Urinary bladder (tissue), 3 donors: ENCODE measurements at regions not wholly inside any gene's neighbourhood (a gene's known extent, or its start where the extent isn't known, plus 50 kb on each side); places are given as distances from the start of the nearest gene placed in this dataset.

Experiments used
- DNase-seq: peaks from one replicate; pipeline ENCODE4 v3.0.0-alpha.2; 2015; ENCODE audit errors: extremely low spot score
- H3K27ac ChIP-seq: one replicate; pipeline ENCODE4 v1.5.1; 2013; ENCODE audit warnings: low read depth, mild to moderate bottlenecking, moderate library complexity
- H3K36me3 ChIP-seq: one replicate; pipeline ENCODE4 v1.6.1; 2013; ENCODE audit warnings: mild to moderate bottlenecking, moderate library complexity; ENCODE audit not compliant: insufficient read depth
- H3K4me1 ChIP-seq: one replicate; pipeline ENCODE4 v1.6.1; 2013; ENCODE audit warnings: mild to moderate bottlenecking, moderate library complexity; ENCODE audit not compliant: insufficient read depth
- H3K4me3 ChIP-seq: one replicate; pipeline ENCODE4 v1.5.1; 2013; ENCODE audit warnings: low read depth, low read length
- WGBS: extraction: QIAGEN DNeasy Blood & Tissue Kit; methylation state at CpG from one replicate; pipeline ENCODE4 v1.1.7; 2013; 5-methylcytosine and 5-hydroxymethylcytosine counted together
- donor health status: healthy with polysubstance abuse.
- donor health status: healthy.

DNA sequence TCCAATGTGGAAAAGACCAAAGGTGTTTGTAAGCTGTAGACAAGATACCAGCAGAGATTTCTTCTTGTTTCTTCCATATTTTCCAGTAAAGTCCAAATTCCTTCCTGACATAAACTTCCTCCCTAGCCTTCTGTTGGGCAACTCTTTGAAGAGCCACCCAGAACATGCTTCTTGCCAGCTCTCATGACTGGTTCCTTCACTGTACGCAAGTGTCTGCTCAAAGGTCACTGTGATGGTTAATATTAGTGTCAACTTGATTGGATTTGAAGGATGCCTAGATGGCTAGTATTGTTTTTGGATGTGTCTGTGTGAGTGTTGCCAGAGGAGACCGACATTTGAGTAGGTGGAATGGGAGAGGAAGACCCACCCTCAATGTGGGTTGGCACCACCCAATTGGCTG lies 416.6 kb upstream of the RUNX1 start:
- Histone ChIP-seq H3K27ac (no peak overlapping the region), H3K4me3 (no peak overlapping the region), H3K36me3 (no peaks in the 10 kb centered on the region), H3K4me1 (no peaks in the 10 kb centered on the region)
- WGBS, result 92% methylated on average over 2 of the region's 2 CpGs
- no peak for DNase-seq

DNA sequence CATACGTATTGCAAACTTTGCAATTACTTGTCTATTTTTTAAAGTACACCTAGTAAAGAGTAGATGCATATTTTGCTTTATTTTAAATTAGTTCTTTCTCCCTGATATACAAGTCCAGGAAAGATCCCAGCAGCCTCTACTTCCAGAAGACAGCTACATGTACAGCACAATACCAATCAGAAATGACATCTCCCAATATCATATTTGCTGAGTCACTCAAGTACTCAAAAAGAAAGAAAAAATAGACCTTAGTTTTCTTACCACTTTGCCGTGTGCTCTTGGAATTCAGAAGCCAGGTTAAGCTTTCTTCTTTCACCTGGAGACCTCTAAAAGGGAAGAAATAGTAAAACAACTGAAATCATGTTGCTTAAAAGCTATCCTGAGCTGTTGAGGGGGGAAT lies 412.6 kb upstream of the RUNX1 start:
- H3K27ac ChIP-seq, result no peak overlapping the region
- WGBS, result 79% methylated on average over 2 of the region's 2 CpGs
- no peak for DNase-seq
- H3K4me1 ChIP-seq, result no peaks in the 10 kb centered on the region
- H3K36me3 ChIP-seq, result no peaks in the 10 kb centered on the region
- no peak overlapping the region for H3K4me3 ChIP-seq

GRCh38 chr21:35460441-35460840 lies 411.3 kb upstream of the RUNX1 start:
- no peak for DNase-seq
- H3K27ac ChIP-seq, result no peak overlapping the region
- 84% methylated on average over 9 of the region's 9 CpGs for WGBS
- no peak overlapping the region for H3K4me3 ChIP-seq
- no peaks in the 10 kb centered on the region for H3K36me3 ChIP-seq
- no peaks in the 10 kb centered on the region for H3K4me1 ChIP-seq

DNA sequence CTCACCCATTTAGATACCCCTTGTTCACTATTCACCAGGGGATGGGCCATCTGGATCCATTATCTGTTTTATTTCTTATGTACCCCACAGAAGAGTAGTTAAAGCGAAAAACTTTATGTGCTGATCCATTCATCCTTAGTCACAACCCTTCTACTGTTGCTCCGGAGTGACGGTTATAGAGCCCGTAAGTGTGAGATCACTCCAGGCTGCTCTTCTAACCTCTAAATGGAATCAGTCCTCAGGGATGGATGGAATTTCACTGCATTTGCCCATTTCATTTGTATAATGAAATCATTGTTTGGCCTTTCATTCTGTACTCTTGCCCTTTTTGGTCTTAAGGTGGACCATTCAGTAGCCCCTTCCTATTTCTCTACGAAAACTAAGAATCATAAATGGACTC lies 409.3 kb upstream of the RUNX1 start:
- 89% methylated on average over 5 of the region's 5 CpGs for WGBS
- Histone ChIP-seq H3K27ac (no peak overlapping the region), H3K36me3 (no peaks in the 10 kb centered on the region), H3K4me3 (no peak overlapping the region), H3K4me1 (no peaks in the 10 kb centered on the region)
- no peak for DNase-seq

GRCh38 chr21:35457097-35457804 lies 408.1 kb upstream of the RUNX1 start:
- Histone ChIP-seq H3K36me3 (no peaks in the 10 kb centered on the region), H3K4me1 (no peaks in the 10 kb centered on the region), H3K27ac (no peak overlapping the region), H3K4me3 (no peak overlapping the region)
- WGBS, result 72% methylated on average over 8 of the region's 8 CpGs
- DNase-seq, result no peak

DNA sequence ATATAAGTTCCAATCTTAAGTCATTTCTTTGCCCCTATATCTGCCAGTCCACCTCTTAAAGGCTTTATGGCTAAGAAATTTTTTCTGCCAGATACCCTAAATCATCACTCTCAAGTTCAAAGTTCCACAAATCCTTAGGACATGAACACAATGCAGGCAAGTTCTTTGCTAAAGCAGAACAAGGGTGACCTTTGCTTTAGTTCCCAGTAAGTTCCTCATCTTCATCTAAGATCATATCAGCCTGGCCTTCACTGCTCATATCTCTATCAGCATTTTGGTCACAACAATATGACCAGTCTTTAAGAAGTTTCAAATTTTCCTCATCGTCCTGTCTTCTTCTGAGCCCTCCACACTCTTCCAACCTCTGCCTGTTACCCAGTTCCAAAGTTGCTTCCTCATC lies 402.2 kb upstream of the RUNX1 start:
- no peak for DNase-seq
- Histone ChIP-seq H3K4me3 (no peak overlapping the region), H3K27ac (no peak overlapping the region), H3K36me3 (no peaks in the 10 kb centered on the region), H3K4me1 (no peaks in the 10 kb centered on the region)
- WGBS, result 85% methylated on average over 1 of the region's 1 CpG

GRCh38 chr21:35450830-35451229 lies 401.7 kb upstream of the RUNX1 start:
- H3K27ac ChIP-seq, result no peak overlapping the region
- 93% methylated on average over 4 of the region's 4 CpGs for WGBS
- H3K4me1 ChIP-seq, result no peaks in the 10 kb centered on the region
- DNase-seq, result no peak
- H3K4me3 ChIP-seq, result no peak overlapping the region
- H3K36me3 ChIP-seq, result no peaks in the 10 kb centered on the region

- Histone ChIP-seq H3K36me3 (no peaks in the 10 kb centered on the region), H3K4me3 (no peak overlapping the region), H3K4me1 (no peaks in the 10 kb centered on the region), H3K27ac (no peak overlapping the region)
- WGBS, result 90% methylated on average over 10 of the region's 10 CpGs
- no peak for DNase-seq
Observed at GRCh38 chr21:35449846-35450245, 400.7 kb upstream of the RUNX1 start.

DNA sequence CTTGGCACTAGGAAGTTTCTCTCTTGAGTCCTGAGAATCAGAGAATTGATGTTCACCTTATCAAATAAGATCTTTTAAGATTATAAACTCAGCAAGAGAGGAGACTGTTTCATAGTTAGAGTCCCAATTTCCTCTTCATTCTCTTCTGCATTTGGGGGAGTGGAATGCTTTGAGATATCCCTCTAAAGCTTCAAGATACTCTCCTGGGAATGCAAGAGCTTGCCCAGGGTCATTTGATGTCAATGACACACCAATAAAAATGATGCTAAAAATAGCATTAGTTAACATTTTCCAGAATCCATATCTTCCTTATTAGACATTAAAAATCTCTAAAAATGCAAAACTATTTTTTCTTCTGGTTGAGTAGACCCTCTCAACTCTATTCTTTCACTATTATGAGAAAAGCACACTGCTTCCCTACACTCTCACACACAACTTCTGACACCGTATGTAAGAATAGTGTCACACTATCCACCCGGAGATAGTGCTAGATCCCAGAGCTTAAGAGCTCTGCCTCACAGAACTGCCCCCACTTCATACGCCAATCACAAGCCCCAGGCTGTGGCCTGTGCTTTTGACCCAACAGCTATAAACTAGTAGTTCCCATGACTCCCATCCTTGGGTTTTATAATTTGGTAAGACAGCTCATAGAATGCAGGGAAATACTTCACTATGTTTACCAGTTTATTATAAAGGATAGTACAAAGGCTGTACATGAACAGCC lies 399.9 kb upstream of the RUNX1 start:
- no peak overlapping the region for H3K4me3 ChIP-seq
- H3K27ac ChIP-seq, result no peak overlapping the region
- 49% methylated on average over 3 of the region's 3 CpGs for WGBS
- no peaks in the 10 kb centered on the region for H3K4me1 ChIP-seq
- DNase-seq, result no peak
- H3K36me3 ChIP-seq, result no peaks in the 10 kb centered on the region

- DNase-seq, result no peak
- no peak overlapping the region for H3K4me3 ChIP-seq
- no peak overlapping the region for H3K27ac ChIP-seq
- WGBS, result 92% methylated on average over 1 of the region's 1 CpG
- no peaks in the 10 kb centered on the region for H3K4me1 ChIP-seq
- H3K36me3 ChIP-seq, result no peaks in the 10 kb centered on the region
Observed at GRCh38 chr21:35444391-35444790, 395.3 kb upstream of the RUNX1 start.

GRCh38 chr21:35441868-35442582 lies 392.9 kb upstream of the RUNX1 start:
- 94% methylated on average over 4 of the region's 4 CpGs for WGBS
- no peak overlapping the region for H3K27ac ChIP-seq
- DNase-seq, result no peak

GRCh38 chr21:35438643-35439404 lies 389.7 kb upstream of the RUNX1 start:
- no peak overlapping the region for H3K4me3 ChIP-seq
- no peaks in the 10 kb centered on the region for H3K4me1 ChIP-seq
- no peak for DNase-seq
- no peaks in the 10 kb centered on the region for H3K36me3 ChIP-seq
- 30% methylated on average over 6 of the region's 6 CpGs for WGBS
- no peak overlapping the region for H3K27ac ChIP-seq

More at GRCh38 chr21:35441868-35442582, 392.9 kb upstream of the RUNX1 start:
- H3K36me3 ChIP-seq, result no peaks in the 10 kb centered on the region
- no peak overlapping the region for H3K4me3 ChIP-seq
- no peaks in the 10 kb centered on the region for H3K4me1 ChIP-seq

DNA sequence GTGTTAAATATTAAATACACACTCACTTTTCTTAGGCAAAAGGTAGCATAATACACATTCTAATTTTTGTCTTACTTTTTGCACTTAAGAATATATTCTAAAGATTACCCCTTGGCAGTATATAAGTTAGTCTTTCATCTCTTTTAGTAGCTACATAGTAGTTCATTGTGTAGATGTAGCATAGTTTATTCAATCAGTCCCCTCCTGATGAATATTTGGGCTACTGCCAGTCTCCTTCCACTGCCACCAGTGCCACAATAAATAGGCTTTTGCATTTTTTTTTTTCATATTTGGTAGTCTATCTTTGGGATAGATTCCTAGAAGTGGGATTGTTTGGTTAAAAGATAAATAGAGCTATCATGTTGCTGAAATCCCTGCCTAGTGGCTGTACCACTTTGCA lies 388.8 kb upstream of the RUNX1 start:
- H3K4me3 ChIP-seq, result no peak overlapping the region
- no peaks in the 10 kb centered on the region for H3K36me3 ChIP-seq
- H3K27ac ChIP-seq, result no peak overlapping the region
- H3K4me1 ChIP-seq, result no peaks in the 10 kb centered on the region
- no peak for DNase-seq
